Retinal pigment epithelial cell (primary cell): ENCODE measurements at regions not wholly inside any gene's neighbourhood (a gene's known extent, or its start where the extent isn't known, plus 50 kb on each side); places are given as distances from the start of the nearest gene placed in this dataset.

Experiments used
- DNase-seq: peaks from one replicate; pipeline ENCODE4 v3.0.0-alpha.2; 2010; ENCODE audit warnings: low read depth
- H3K4me3 ChIP-seq: 2 replicates; pipeline ENCODE4 v1.5.1; 2011; ENCODE audit warnings: mild to moderate bottlenecking, low read length, control low read depth, moderate library complexity
- TF ChIP-seq, protein P1 (sequence below): conservative IDR thresholded peaks from 2 replicates; pipeline ENCODE4 v1.5.1; 2011; ENCODE audit warnings: low read depth, low read length, control low read depth, inconsistent platforms

DNA sequence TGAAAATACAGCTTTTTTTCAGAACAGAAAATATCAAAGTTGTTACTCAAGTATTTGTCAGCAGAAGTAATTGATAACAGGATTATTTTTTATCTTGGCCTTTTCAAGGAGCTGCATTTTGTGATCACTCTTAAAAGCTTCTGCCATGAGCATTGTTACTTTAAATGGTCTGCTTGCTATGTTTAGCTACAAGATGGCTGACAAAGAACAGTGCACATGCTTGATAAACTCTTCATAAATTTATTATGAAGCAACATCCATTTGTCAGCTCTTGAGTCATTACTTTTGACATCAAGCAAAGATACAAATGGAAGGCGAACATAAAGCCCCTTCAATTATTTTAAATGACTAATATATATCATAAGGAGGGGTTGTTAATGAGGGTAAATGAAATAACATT is 205.4 kb upstream of the RPS6KA3 start:
- DNase-seq, result no peak
- TF ChIP-seq, protein P1, sequence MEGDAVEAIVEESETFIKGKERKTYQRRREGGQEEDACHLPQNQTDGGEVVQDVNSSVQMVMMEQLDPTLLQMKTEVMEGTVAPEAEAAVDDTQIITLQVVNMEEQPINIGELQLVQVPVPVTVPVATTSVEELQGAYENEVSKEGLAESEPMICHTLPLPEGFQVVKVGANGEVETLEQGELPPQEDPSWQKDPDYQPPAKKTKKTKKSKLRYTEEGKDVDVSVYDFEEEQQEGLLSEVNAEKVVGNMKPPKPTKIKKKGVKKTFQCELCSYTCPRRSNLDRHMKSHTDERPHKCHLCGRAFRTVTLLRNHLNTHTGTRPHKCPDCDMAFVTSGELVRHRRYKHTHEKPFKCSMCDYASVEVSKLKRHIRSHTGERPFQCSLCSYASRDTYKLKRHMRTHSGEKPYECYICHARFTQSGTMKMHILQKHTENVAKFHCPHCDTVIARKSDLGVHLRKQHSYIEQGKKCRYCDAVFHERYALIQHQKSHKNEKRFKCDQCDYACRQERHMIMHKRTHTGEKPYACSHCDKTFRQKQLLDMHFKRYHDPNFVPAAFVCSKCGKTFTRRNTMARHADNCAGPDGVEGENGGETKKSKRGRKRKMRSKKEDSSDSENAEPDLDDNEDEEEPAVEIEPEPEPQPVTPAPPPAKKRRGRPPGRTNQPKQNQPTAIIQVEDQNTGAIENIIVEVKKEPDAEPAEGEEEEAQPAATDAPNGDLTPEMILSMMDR, result no peak
- H3K4me3 ChIP-seq, result no peak overlapping the region

DNA sequence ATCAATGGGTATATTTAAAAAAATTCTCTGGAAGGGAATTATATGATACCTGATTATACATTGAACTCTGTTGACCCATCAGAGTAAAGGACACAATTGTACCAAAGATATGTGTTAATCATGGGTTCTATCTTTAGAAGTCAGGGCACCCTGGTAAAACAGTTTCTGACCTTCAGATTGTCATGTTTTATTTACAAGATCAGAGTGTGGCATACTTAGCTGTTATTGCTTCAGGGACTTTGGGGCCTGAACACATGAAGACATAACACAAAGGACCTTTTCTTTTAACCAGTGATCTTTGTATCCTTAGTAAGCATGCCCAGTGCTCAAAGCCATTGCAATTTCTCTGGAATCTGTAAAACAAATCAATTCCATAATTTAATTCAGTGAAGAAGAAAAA is 204.8 kb upstream of the RPS6KA3 start:
- no peak for DNase-seq
- H3K4me3 ChIP-seq, result no peak overlapping the region
- TF ChIP-seq, protein P1, result no peak

DNA sequence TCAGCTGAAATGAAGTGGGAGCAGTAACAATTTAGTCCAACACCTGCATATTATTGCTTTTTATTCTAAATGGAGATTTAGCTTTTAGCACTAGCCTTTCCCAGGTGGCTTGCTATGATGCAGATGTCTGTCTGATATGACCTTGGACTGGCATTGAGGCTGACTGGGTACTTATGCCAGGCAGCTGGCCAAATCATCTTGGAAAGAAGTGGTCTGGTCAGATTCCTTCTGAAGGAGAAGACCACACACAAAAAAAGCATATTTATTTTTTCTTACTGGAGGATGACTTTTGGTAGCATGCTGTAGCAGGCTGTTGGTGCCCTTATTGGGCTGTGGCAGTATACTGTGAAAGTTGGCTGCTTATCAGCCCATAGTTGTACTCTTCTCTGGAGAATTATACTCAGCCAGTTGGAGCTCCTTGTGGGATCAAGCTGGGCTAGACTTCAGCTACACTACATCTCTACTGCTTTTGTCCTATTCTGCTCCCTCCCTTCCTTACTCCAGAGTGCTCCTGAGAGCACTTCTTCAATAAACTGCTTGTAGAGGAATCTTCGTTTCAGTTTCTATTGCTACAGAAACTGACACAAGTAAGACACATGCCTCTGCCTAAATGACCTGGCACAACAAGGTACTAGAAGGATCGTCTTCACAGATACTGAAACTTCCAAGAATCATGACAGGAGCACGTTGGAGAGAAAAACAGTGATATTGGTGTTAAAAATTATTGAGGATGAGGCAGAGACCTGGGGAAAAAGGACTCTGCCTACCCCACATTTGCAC is 196.8 kb upstream of the RPS6KA3 start:
- DNase-seq, result no peak
- TF ChIP-seq, protein P1, result no peak
- no peak overlapping the region for H3K4me3 ChIP-seq

- TF ChIP-seq, protein P1, result no peak
- DNase-seq, result peak; percentile 55
- no peak overlapping the region for H3K4me3 ChIP-seq
Observed at GRCh38 chrX:20461576-20461975, 194.9 kb upstream of the RPS6KA3 start.

GRCh38 chrX:20461002-20461401 is 194.3 kb upstream of the RPS6KA3 start:
- H3K4me3 ChIP-seq, result no peak overlapping the region
- TF ChIP-seq, protein P1, result no peak
- DNase-seq, result no peak

- no peak for DNase-seq
- TF ChIP-seq, protein P1, result no peak
- no peak overlapping the region for H3K4me3 ChIP-seq
Observed at GRCh38 chrX:20459410-20460350, 193.0 kb upstream of the RPS6KA3 start.

- H3K4me3 ChIP-seq, result no peak overlapping the region
- no peak for DNase-seq
- TF ChIP-seq, protein P1, result no peak
Observed at GRCh38 chrX:20456971-20457370, 190.3 kb upstream of the RPS6KA3 start.
